ENCODE measurements at regions not wholly inside any gene's neighbourhood (a gene's known extent, or its start where the extent isn't known, plus 50 kb on each side); places are given as distances from the start of the nearest gene placed in this dataset.
"Not testable (repeated sequence)": the region's sequence is repeated elsewhere in the genome, so short reads cannot be mapped to it uniquely, and the experiment has no call there.

DNA sequence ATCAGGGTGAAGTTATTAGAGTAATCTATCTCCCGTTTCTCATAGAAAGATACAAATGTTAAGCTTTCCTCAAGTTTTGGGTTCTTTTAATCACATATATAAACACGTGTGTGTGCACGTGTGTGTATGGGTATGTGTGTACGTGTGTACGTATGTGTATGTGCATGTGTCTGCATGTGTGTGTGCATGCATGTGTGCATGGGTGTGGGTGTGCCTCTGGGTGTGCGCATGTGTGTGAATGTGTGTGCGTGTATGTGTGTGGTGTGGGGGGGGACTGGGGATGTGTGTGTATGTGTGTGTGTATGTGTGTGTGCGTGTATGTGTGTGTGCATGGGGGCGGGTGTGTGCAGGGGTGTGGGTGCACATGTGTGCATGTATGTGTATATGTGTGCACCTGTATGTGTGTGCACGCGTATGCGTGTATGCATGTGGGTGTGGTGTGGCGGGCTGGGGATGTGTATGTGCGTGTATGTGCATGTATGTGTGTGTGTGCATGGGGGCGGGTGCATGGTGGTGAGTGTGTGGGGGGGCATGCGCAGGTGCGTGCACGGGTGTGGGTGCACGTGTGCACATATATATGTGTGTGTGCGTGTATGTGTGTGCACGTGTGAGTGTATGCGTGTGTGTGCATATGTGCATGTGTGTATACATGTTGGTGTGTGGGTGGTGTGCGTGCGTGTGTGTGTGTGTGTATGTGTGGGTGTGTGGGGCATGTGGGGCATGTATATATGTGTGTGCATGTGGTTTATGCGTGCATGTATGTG is 304.0 kb downstream of the MBD2 start:
- no peak for DNase-seq (ENCODE audit: low spot score)

DNA sequence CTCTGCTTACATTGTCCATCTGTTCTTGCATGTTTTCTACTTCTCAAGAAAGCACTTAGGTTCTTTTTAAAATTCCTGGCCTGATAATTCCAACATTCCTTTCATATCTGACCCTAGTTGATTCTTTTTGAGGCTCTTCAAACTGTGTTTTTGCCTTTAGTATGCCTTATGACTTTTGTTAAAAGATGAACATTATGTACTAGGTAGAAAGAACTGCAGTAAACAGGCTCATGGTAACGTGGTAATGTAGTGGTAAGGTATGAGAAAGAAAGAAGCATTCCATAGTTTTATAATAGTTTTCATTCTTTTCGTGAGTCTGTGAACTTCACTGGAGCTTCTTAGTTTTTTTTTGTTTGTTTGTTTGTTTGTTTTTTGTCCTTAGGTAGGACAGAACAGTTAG is 306.4 kb downstream of the MBD2 start:
- DNase-seq (ENCODE audit: low spot score), result no peak

DNA sequence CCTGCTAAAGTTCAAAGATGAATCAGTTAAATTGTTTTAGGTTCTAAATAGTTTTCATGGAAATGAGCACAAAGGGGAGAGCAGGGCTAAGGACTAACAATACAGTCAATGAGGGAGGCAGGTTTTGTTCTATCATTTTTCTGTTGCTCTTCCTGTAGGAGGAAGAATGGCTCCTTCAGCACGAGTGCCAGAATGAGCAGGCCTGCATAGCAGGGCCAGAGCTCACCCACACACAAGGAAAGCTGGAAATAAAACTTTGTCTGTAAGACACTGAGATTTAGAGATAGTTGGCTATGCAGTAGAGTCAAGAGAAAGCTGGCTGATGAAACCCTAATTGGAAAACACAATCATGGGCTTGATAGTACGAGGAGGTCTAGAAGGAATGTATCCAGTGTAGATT is 313.3 kb downstream of the MBD2 start:
- DNase-seq (ENCODE audit: low spot score), result no peak

DNA sequence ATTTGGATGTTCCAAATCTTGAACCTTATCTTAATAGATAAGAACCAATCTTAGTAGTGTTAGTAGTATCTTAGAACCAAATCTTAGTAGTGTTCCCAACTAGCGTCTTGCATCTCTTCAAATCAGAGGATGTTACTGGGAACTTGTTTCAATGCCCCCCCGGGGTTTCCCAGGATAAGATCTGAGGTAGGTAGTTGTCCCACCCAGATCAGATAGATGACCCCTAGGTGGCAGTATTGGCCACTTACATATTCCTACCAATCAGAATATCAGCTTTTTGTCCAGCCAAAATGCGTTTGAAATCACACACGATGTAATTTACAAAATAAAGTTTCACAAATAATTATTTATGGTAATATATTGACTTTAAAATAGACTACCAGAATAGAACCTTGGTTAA is 314.8 kb downstream of the MBD2 start:
- DNase-seq (ENCODE audit: low spot score), result peak; percentile 6

DNA sequence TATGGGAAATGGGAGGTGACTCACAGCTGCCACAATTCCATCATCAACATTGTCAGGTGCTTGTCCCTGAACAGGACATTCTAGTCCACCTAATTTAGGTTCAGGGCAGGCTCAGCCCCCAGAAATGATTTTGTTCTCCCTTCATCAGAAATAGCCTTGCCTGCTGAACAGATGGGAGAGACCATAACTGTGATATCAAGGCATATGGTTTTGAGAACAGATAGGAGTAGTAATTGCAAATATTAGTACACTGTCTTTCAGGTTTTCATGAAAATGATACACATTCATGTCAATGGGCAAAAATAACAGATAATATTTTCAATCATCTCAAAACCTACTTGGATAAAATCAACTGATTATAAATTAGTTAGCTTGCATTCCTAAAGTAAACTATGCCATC is 316.5 kb downstream of the MBD2 start:
- no peak for DNase-seq (ENCODE audit: low spot score)

DNA sequence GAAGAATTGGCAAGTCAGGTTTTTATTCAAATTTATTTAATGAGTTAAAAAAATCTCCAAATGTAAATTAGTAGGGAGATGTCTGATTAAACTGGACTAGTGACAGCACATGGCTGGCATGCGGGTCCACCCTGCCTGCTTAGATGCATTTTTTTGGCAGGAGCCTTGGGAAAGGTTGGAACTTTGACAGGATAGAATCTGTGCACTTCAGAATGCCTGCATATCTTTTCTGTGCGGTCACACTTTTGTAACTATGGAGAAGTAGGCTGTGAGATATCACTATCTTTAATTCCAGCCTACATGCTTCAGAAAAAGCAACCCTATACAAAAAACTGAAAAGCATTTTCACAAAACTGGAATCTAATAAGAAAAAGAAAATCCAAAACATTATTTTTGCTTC is 317.8 kb downstream of the MBD2 start:
- no peak for DNase-seq (ENCODE audit: low spot score)

DNA sequence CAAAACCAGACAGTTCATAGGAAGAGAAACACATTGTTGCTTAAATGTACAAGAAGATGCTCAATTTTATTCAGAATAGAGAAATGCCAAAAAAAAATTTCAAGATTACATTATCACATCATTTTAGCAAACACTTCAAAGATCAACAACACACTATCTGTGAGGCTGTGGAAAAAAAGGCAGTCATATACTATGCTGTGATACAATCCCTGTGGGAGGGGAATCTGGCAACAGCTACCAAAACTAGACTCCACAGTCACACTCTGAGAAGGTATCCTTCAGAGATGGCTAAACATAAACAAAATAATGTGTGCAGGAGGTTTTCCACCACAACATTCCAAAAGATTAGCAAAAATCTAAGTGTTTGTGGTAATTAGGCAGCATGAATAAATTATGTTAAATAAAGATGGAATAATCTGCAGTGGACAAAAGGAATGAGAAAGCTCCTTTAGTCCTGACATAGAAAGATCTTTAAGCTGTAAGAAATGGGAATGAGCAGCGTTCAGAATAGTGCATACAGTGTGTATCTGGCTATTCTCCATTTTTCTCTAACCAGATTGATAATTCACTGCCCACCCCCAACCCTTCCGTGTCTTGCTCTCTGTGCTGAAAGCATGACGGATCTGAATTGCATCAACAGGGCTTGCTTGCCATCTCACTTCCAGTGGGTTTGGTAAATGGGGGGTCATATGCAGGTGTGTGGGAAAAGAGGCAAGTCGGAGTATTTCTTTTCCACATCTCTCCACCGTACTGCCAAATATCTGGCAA is 329.6 kb downstream of the MBD2 start:
- DNase-seq (ENCODE audit: low spot score), result no peak

DNA sequence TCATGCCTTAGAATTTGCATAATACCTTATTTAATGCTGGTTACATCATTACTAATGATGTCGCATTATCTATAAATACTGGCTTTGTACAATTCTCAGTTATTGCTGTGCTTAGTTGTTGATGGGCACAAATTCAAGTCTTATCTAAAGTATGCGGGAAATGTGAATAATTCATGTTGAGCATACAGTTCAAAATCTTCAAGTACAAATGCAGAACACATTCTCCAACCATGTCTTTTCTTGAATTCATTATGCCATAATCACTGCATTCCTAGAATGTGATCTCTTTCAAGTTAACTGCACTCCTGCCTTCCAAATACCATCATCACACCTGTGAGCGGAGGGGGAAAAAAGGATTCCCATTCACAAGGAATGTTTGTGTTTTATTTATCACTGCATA is 337.0 kb downstream of the MBD2 start:
- peak; percentile 7 for DNase-seq (ENCODE audit: low spot score)

DNA sequence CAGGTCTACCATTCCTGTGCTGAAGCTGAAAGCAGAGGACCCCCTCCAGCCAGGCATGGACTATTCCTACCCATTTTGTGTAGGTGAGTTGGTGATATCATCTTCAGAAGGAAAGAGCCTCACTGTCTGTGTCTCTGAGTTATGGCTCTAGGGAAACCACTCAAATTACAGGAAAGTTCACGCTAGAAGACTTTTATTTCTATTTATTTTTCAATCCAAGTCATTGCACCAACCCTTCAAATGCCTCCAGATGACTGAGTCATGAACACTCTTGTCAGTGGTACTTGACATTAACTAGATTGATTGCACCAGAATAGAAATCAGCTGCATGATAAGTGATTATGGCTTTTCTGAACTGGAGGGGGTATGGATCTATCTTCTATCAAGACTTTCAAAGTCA is 338.4 kb downstream of the MBD2 start:
- no peak for DNase-seq (ENCODE audit: low spot score)

DNA sequence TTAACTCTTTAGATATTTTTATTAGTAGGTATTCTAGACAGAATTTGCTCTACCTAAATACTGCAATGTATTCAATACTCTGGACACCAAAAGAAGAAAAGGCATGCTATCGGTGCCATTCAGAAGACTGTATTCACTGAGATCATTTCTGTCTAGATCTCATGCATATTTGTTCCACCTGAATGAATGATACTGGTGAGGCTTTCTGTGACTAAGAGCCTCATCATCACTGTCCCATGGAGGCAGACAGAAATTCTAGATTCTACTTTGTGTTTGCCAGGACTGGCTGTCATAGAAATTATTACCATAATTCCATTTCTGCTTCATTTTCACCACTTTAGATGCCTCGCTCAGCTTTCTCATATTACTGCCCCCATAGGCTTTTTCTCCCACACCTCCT is 340.7 kb downstream of the MBD2 start:
- no peak for DNase-seq (ENCODE audit: low spot score)

DNA sequence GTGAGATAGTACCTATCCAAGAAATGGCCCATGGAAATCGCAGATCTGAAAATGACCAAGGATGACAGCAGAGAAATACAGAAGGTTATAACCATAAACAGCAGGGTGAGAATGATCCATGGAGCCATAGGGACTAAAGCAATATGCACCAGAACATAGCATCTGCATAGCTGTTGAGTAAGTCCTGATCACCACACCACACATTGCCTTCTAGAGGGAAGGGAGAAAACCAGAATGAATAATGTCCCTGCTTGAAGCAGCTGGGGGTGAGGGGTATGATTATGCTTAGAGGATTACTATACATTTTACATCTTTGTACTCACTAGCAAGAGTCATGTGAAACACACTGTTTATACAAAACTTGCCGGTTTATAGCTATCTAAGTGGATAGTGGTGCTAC is 350.4 kb downstream of the MBD2 start:
- DNase-seq (ENCODE audit: low spot score), result no peak

DNA sequence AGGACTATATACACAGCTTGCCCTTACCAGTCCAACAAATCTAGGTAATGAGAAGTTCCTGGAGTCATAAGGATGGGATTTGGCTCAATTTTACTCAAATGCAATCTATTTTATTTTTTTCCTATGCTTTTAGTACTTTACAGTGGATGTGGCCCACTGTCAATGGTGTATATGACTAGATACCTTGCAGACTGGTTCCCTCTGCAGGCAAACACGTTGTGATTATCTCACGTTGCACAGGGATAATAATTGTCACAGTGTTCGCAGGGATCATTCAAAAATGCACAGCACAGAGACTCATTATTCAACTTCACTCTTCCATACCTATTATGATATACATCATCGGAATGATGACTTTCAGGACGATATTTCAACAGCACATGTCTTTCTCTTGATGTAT is 359.7 kb downstream of the MBD2 start:
- no peak for DNase-seq (ENCODE audit: low spot score)

DNA sequence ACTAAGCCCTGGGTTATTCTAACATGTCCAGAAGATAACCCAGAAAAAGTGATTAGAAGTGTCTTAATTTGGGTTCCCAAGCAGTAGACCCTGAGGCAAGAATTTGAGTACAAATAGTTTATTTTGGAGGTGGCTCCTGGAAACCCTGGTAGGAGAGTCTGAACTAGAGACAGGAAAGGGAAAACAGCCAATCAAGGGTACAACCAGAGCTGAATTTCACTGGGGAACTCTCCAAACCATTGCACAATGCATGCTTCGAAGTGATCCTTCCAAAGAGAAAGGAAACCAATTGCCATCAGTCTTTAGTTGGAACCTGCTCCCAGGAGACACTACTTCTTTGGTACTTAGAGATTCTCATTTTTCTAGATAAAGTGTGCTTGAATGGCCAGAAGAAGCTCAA is 361.5 kb downstream of the MBD2 start:
- no peak for DNase-seq (ENCODE audit: low spot score)

DNA sequence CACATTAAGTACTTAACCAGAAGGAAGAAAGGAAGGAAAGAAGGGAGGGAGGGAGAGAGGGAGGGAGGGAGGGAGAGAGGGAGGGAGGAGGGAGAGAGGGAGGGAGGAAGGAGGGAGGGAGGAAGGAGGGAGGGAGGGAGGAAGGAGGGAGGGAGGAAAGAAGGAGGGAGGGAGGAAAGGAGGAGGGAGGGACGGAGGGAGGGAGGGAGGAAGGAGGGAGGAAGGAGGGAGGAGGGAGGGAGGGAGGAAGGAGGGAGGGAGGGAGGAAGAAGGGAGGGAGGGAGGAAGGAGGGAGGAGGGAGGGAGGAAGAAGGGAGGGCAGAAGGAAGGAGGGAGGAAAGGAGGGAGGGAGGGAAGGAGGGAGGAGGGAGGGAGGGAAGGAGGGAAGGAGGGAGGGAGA is 363.3 kb downstream of the MBD2 start:
- DNase-seq (ENCODE audit: low spot score), result no peak

DNA sequence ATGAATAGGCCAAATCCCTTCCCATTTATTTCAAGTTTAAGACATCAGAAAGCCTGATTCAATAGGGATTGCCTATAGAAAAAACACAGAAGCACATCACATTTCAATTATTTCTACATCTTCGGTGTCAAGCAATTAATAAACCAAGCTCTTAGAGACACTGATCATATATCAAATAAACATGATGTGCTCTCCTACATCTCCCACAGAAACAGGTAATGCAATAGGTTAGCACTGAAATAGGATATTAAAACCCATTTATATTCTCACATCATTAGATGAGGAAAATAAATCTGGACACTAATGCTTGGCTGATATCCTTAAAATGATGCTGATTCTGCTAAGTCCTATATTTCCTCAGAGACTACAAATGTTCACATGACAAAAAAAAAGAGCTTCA is 364.7 kb downstream of the MBD2 start:
- DNase-seq (ENCODE audit: low spot score), result no peak

DNA sequence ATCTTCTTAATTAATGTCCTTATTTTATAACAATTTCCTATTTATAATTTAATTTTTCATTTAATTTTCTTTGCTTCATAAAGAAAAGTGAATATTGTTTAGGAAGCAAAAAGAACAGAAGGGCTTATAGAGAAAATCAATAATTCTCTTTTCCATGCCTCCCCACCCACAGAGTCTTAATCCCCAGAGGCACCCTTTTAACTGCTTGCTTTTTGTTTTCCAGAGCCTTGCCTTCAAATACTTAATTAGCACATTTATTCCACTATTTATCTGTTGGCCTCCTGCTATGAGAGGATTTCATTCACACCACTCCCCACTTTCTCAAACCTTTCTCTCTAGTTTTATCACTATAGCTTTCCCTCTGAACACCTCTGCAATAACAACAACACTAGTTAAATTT is 373.6 kb downstream of the MBD2 start:
- no peak for DNase-seq (ENCODE audit: low spot score)

DNA sequence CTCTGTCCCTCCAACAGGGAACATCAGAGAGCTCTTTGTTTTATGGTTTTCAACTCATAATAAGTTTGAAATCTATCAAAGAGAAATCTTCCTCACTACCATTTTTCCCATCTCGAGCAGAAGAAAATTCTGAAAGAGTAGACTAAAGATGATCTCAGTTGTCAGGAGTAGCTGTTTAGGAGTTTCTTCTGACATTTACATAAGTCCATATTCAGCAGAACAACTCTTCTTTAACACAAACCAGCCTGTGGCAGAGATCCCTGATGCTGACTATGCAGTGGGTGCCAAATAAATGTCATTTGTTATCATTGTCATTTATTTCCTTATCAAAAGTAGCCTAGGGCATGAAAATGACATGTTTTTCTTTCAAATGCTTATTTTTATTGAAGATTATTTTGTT is 380.7 kb downstream of the MBD2 start:
- DNase-seq (ENCODE audit: low spot score), result no peak

DNA sequence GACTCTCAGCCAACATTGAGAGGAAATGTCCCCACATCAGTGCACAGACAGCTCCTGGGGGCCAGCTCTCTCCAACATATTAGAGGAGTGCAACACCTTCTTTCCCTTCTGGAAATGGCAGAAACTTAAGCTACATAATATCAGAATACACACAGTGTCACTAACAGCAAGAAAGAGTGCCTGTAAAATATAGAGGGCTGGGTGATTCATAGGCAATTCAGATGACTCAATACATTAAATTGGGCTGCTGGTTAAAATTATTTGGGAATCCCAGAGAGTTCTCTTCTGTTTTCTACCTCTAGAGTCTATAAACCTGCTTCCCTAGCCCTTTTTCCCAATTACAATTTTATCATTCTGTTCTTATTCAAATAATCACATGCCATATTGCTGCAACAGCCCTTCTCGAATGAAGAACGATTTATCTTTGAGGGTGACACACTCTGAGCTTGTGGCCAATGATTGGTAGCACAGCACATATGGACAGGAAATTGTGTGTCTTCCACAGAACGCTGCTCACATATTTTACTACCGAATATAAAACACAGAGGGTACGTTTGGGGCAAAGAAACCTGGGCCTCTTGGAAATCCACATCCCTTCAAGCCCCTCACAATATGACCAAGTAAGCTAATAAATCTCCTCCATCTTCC is 381.2 kb downstream of the MBD2 start:
- peak; percentile 1 for DNase-seq (ENCODE audit: low spot score)

DNA sequence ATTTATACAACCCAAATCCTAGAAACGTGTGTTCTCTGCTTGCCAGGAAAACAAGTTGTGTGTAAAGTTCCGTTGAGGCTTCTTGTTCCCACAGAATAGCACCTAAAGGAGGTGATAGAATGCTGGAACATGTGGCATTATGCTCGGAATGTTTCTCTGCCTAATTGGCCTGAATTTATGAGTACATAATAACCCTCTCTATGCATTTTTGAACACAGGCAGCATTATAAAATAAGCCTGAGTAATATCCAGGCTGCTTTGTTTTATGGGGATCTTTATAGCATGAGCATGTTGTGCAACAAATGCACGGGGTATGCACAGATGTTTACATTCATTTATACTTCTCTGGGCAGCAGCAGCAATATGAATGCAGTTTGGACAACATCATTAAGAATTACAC is 385.7 kb downstream of the MBD2 start:
- DNase-seq (ENCODE audit: low spot score), result no peak

DNA sequence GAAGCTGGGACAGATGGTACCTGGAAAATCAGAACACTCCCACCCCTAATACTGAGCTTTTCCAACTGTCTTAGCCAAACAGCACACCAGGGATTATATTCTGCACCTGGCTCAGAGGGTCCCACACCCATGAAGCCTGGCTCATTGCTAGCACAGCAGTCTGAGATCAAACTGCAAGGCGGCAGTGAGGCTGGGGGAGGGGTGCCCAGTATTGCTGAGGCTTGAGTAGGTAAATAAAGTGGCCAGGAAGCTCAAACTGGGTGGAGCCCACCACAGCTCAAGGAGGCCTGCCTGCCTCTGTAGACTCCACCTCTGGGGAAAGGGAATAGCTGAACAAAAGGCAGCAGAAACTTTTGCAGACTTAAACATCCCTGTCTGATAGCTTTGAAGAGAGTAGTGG is 403.3 kb downstream of the MBD2 start:
- not testable (repeated sequence) for DNase-seq (ENCODE audit: low spot score)

DNA sequence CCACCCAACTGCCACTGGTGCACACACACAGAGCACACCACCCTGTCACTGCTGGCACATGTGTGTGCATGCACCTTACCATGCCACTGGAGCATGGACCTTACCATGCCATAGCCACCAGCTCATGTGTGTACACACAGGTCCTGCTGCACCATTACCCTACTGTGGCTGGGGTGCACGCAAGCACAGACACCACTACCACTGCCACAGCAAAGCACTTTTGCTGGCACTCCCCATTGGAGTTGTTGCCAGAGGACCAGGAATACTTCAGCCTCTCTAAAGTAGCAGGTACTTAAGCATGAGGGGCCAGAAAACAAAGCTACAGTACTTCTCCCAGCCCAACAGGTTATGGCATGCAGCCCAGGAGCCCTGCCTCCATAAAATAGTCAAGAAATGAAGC is 404.8 kb downstream of the MBD2 start:
- no peak for DNase-seq (ENCODE audit: low spot score)

DNA sequence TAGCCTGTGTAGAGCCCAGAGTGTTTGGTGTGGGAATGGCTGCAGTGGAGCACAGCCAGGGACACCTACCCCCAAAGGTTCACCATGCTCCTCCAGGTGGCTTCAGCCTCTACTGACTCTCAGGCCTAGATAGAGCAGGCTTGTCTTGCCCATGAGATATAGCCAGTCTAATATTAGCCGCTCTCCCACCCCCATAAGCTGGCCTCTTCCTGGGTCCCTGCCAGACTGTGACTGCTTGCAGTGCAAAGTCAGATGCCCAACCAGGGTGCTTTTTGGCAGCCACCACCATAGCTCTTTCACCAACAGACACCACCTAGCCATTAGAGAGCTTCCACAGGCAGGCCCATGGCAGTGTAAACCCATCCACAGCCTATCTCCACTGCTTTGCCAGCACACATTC is 405.3 kb downstream of the MBD2 start:
- no peak for DNase-seq (ENCODE audit: low spot score)
